Lung microvascular endothelial cell (primary cell): ENCODE measurements at regions not wholly inside any gene's neighbourhood (a gene's known extent, or its start where the extent isn't known, plus 50 kb on each side); places are given as distances from the start of the nearest gene placed in this dataset.
A peak's percentile ranks its signal among the peaks of the same experiment; 100 is the strongest.
"Not testable (repeated sequence)": the region's sequence is repeated elsewhere in the genome, so short reads cannot be mapped to it uniquely, and the experiment has no call there.

Experiments
- DNase-seq, 2 donors: peaks; one replicate each; pipeline versions ENCODE4 v3.0.0 to v3.0.0-alpha.2; 2010; ENCODE audit warnings: low read depth in 2 of 2

DNA sequence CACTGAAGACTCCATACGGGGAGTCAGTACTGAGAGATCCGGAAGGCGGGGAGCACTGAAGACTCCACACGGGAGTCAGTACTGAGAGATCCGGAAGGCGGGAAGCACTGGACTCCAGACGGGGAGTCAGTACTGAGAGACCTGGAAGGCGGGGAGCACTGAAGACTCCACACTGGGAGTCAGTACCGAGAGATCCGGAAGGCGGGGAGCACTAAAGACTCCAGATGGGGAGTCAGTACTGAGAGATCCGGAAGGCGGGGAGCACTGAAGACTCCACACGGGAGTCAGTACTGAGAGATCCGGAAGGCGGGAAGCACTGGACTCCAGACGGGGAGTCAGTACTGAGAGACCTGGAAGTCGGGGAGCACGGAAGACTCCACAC is 77.2 kb downstream of the DLL1 start:
- not testable (repeated sequence) for DNase-seq

DNA sequence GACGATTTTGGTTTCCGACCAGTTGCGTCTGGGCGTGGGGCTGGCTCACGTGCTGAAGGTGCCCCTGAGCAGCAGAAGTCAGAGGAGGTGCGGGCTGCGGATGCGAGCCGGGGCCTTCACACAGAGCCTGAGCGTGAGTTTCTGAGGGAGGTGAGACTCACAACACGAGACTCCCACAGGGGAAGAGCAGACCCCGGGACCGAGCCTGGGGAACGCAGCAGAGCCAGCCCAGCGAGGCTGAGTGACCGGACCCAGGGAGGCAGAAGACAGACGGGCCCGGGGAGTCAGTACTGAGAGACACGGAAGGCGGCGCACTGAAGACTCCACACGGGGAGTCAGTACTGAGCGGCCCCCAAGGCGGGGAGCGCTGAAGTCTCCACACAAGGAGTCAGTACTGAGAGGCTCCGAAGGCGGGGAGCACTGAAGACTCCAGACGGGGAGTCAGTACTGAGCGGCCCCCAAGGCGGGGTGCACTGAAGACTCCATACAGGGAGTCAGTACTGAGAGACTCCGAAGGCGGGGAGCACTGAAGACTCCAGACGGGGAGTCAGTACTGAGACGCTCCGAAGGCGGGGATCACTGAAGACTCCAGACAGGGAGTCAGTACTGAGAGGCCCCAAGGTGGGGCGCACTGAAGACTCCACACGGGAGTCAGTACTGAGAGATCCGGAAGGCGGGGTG is 77.8 kb downstream of the DLL1 start:
- no peak for DNase-seq

DNA sequence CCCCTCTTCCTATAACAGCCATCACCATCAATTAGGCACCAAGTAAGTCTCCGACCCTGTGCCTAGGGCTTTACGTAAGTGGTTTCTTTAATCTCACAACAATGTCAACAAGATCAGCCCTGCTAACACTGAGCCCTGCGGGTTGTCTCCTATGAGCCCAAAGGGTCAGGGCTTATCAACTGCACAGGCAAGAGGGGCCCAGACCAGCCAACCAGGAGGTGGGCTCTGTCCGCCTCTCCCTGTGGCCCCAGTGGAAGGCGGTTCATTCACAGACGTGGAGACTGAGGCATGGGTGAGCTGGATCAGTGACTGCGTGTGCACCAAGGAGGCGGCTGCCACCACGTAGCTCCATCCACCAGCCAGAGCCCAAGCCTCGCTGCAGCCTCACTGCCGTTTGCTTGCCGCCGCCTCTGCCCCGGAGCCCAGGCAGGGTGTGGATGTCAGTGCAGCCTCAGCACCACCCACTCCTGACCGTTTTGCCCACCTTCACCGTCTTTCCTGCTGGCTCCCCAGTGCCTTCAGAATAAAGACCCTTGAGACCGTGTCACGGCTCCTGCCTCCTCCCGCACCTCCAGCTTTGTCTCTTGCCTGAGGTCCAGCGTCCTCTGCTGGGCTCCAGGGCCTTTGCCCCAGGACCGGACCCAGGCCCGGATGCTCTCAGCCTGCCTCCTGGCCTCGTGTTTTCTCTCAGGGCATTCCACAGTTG is 78.7 kb downstream of the DLL1 start:
- DNase-seq, result no peak

DNA sequence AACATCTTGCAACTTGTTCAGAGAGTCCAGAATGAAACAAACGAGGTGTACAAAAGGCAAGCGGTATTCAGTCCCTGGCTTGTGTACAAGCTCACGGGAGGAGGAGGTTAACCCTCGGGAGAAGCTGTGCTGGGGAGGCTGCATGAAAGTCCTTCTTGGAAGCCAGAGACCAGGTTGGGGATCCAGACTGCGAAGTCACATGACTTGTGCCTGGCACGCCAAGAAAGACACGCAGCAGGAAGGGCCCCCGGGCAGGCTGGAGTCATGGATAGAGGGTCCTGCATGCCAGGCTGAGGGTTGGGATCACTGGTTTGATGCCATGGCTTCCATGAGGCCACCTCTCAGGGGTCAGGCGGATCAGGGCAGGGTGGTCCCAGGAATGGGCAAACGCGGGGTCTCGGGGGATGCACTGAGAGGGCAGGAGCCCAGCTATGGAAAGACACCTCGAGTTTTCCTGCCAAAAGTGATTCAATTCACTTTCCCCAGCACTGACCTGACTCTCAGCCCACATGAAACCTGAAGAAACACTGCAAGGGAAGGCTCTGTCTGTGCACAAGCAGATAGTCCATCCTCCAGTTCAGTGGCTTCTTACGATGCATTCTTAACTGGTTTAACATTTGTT is 79.4 kb downstream of the DLL1 start:
- DNase-seq, result no peak

DNA sequence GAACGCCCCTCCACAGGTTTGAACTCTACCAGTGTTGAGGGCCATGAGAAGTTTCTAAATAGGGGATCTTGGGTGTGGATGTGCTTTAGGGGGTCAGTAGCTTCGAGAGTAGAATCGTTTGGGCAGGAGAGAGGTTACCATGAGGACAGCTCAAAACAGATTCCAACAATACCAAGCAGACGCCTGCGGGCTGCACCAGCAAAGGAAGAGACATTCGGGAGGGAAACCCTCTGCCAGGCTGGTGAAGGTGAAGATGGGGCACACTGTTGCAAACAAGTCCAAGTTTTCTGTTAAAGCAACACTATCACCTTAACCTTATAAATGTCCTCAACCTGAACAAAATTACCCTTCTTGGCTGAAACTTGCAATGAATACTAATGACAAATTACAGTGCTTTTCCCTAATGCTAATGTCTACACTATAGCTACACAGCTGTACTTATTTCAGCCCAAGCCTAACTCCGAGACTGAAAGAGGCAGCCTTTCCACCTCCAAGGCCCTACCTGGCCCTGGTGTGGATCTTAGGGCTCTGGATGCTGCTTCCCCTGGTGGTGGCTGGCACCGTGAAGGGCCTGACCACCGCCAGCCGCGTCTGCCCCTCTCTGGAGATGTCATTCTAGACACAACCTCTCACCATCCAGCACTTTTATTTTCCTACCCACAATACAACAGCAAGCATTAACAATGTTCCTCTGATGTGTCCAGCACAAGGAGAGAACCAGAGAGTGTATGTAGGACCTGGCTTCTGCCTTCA is 80.1 kb downstream of the DLL1 start:
- no peak for DNase-seq

DNA sequence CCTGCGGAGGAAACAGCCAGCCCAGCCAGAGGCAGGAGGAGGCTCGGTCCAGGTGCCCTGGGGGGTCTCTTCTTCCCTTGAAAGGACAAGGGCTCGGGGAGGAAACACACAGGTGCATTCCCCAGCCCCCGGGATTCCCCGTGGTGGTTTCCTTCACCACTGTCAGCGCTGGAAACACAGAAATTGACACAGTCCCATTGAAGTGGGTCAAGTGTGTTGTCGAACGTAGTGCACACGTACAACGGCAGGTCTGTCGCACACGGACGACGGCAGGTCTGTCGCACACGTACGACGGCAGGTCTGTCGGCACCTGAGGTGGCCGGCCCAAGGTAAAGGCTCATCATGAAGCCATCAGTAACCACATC is 80.9 kb downstream of the DLL1 start:
- no peak for DNase-seq

DNA sequence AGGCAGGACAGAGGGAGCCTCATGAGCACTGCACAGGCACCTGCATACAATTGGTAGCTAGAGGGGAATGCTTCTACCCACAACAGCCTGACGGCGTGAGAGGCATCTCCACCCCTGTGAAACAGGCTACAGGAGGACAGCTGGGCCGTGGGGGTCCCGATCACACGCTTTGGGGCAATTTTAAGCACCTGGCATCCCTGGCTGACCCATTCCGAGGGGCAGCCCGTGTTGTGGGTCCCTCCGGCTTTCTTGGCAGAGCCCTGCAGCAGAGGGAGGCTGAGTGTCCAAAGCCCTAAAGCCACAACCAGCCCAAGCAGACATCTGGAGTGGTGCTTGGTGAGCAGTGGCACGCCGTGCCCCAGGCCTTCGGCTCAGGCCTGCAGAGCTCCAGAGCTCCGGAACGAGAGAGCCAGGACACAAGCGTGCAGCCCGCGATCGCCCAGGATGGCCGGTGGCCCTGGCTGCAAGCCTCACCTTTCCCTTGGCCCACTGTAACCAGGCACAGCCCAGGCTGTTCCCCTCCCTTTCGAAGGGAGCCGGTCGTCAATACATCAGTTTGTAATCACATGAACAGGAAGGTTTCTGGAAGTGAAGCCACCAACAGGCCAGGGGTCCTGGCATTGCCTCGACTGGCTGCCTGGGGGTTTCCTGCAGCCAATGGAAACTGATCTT is 81.4 kb downstream of the DLL1 start:
- peak in 1 of 2 donors; percentile 12 for DNase-seq

DNA sequence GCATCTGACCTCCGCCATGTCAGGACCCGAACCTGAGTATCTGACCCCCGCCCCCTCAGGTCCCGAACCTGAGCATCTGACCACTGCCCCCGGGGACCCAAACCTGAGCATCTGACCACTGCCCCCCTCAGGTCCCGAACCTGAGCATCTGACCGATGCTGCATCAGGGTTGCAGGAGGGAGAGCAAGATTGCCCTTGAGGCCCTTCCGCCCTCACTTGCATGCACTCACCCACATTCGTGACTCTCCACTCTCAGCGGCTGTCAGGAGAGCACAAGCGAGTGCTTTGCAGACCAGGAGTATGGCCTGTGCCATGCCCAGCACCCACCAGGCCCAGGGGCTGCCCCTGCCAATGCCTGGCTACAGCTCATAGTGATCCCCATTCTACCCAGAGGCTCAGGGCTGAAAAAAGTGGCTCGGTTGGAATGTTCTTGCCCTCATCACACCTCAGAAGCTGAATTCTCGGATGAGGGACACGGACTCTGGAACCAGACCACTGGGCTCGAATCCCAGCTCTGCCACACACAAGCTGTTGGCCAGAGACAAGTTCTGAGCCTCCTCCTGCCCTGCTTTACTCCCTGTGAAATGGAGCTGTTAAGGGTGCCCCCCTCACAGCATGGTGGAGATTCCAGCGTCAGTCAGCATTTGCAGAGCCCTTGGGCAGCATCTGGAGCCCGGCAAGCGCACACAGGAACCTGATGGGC is 82.1 kb downstream of the DLL1 start:
- DNase-seq, result no peak

DNA sequence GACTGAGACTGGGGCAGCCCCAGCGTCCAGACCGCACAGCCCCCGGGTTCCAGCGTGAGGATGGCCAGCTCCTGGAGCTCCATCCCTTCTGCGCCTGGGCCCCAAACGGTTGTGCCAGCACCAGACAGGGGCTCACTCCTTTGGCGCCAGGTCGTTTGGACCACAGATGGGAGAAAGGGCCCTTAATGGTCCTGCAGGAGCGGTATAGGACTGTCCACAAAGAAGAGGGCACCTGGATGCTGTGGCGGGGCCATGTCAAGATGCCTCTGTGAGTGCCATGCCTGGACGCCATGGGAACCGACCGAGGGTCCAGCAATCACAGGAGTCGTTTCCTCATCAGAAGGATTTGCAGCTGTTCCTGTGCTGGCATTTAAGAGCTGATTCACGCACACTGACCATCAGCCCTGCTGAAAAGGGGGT is 82.7 kb downstream of the DLL1 start:
- no peak for DNase-seq

DNA sequence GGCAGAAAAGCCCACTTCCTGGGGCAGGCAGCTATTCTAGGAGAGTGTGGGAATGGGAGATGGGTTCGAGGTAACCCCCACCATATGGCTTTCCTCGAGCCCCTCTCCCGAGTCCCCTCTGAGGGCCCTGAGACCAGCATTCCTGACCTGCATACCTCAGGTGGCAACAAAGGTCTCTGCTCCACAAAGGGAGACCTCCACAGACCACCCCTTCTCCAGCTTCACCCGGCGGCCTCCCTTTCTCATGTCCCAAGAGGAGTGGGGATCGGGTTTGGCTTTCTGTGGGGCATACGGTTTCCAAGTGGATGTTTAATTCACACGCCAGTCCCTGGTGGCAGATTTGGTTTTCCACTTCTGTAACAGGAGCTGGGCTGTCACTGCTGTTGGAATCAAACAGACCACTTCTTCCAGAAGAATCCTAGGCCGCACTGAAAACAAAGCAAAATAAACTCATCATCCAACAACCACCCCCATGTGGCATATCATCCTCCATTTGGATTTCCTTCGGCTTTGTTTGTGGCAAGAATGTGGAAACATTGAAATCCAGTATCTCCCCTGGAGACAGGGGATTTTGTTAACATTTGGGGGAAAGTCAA is 83.2 kb downstream of the DLL1 start:
- no peak for DNase-seq

DNA sequence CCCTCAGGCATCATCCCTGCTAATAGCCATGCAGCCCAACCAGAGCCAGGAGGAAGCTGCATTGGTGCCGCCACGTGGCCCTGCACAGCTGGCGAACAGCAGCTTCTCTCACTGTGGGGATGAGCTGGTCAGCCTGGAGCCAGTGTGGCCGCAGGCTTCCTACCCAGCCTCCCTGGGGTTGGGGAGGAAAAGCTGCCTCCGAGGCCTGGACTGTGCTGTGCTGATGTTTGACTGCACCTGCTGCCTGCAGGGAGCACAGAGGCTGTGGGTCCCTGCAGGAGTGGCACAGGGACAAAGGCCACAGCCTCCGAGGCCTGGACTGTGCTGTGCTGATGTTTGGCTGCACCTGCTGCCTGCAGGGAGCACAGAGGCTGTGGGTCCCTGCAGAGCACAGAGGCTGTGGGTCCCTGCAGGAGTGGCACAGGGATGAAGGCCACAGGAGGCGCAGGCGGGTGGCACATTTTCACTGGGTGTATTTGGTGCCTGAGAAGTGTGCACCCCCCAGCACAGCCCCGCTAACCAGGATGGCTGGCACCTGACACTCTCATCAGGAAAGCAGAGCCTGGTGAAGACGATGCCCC is 83.9 kb downstream of the DLL1 start:
- DNase-seq, result no peak

DNA sequence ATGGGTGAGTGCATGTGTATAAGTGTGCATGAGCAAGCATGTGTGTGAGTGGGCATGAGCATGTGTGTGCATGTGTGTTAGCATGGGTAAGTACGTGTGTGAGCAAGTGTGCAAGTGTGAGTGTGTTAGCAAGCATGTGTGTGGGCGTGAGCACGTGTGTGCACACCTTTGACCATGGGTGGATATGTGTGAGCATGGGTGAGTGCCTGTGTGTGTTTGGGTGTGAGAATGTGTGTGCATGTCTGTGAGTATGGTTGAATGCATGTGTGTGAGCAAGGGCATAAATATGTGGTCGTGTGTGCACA is 84.6 kb downstream of the DLL1 start:
- no peak for DNase-seq

DNA sequence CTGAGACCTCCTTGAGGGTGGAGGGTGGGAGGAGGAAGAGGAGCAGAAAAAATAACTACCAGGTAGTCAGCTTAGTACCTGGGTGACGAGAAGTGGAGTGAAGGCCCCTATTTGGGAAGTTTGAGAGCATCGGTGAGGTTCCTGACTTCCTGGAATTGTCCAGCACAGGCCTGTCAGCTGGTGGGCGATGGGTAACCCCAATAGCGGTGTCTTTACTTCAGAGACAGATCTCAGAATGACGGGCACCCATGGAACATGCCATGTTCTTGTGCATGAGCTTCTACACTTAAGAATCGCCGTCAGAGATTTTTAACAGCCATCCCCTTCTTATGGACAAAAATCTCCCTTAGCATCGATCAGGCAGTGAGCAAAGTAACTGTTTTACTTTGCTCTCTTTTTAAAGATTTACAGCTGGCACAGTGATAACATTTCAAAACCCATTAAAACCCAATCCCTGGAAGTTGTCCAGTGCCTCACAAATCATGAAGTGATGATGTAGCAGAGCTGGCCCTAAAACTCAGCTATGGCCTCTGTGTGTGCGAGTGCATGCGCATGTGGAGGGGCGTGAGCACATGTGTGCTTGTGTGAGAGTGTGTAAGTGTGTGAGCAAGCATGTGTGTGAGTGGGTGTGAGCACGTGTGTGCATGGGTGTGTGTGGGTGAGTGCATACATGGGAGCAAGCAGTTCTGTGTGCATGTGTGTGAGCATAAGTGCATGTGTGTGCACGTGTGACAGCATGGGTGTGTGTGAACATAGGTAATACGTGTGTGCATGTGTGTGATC is 85.2 kb downstream of the DLL1 start:
- DNase-seq, result no peak

DNA sequence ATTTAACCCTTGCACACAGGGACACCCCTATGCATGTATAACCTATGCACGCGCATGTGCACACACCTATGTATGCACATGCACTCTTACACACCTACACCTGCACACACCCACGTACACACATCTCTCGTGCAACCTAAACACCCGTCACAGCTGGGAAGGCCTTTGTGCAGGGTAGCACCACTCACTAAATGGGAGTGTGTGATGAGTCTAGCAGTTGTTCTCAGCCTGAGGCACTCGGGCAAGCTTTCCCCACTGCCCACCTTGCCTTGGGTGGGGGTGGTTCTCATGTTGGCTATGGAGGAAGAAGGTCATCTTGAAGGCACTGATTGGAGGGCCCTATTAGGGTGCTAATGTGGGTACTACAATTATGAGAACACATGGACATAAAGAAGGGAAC is 85.8 kb downstream of the DLL1 start:
- no peak for DNase-seq

DNA sequence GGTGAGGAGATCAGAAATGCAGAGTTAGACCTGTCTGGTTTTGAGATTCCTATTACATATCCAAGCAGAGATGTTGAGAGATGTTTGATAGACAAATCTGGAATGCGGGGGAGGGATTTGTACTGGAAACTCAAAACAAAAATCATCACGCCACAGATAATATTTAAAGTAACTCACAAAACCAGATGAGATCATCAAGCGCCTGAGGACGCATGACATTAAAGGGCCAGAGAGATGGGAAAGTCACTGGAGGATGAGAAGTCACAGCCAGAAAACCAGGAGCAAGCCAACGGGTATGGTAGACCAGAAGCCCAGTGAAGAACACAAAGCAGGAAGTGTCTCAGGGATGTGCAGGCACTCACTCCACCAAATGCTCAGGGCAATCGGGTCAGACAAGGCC is 87.7 kb downstream of the DLL1 start:
- no peak for DNase-seq

DNA sequence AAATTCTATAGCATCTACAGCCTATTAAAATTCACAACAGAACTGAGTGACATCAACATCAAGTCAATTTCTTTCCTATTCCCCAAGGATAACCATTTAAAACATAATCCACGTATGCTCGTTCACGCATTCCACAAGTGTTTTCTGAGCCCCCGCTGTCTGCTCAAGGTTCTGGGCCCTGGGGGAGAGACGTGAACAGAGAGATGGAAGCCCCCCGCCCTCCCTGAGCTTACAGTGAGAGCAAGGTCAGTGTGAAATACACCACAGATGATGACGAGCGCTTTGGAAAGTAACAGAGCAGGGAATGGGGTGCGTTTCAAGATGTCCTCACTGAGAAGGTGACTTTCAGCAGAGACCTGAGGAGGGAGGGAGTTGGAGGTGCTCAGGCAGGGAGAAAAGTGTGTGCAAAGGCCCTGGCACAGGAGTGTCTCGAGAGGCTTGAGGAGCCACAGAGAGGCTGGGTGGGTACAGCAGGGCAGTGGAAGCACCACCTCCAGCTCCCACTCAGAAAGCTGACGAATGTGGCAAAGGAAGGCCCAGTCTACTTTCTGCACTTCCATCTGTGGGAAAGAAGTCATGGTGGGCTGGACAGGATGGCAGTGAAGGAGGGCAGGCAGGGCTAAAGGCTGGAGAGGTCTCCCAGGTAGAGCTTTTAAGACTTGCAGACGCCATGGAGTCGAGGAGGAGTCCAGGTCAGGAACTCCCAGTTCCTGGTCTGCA is 88.3 kb downstream of the DLL1 start:
- no peak for DNase-seq

DNA sequence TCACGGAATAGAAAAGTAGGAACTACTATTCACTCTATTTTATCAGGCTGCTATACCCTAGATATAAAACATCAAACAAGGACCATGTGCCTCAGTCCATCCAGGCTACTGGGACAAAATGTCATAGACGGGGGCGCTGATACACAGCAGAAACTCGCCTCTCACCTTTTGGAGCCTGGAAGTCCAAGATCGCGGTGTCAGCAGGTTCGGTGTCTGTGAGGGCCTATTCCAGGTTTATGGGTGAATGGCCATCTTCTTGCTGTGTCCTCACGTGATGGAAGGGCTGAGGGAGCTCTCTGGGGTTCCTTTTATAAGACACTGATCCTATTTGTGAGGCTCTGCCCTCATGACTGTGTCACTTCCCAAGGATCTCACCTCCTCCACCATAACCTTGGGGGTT is 89.5 kb downstream of the DLL1 start:
- DNase-seq, result no peak

DNA sequence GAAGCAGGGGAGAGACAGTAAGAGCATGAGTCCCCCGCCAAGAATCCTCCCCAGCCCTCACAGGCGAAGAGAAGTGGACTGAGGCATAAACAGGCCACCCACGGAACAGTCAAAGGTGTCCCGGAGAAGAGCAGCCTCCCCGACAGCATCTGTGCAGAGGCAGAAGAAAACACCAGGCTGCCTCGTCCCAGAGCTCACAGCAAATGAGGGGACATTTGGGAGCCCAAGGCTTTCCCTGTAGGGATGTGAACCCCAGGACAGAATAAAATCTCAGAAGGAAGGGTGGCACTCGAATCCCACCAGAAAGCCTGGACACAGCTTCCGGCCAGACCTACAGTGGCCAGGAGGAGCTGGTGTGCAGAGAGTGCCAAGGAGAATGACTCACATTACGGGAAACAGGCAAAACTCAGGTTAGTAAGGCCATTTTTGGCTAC is 90.4 kb downstream of the DLL1 start:
- DNase-seq, result no peak

DNA sequence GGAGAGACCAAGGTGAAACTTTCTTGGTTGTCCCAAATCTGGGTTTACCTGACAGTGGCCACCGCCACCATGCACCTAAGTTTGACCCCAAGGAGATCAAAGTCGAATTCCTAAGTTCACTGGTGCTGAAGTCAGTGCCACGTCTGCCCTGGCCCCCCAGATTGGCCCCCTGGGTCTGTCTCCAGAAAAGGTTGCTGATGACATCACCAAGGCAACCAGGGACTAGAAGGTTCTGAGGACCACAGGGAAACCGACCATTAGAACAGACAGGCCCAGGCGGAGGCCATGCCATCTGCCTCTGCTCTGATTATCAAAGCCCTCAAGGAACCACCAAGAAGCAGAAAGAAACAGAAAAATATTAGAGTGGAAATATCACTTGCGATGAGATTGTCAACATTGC is 91.2 kb downstream of the DLL1 start:
- no peak for DNase-seq
